Lower leg skin (tissue), 4 donors: ENCODE measurements at regions not wholly inside any gene's neighbourhood (a gene's known extent, or its start where the extent isn't known, plus 50 kb on each side); places are given as distances from the start of the nearest gene placed in this dataset.

Experiments used
- DNase-seq, 2 donors: peaks; one replicate each; pipeline ENCODE4 v3.0.0-alpha.2; 2019; ENCODE audit warnings: low spot score in 2 of 2
- H3K4me3 ChIP-seq: fragments of 200-600 bp; sonication (generic); 2 replicates; pipeline ENCODE4 v1.5.1; 2017; ENCODE audit warnings: mild to moderate bottlenecking, low read depth; ENCODE audit not compliant: poor library complexity, severe bottlenecking
- POLR2A ChIP-seq, 2 donors: fragments of 450-650 bp; IDR thresholded peaks; one replicate each; pipeline ENCODE4 v1.6.1; 2016 to 2017; ENCODE audit warnings: antibody characterized with exemption in 2 of 2, mild to moderate bottlenecking in 1 of 2, moderate library complexity in 1 of 2
- WGBS, 2 donors: methylation state at CpG; one replicate each; pipeline ENCODE4 v1.1.5; 2018; 5-methylcytosine and 5-hydroxymethylcytosine counted together
- intact Hi-C: fragments of 100-400 bp; cut with DNase I; formaldehyde crosslinking; loops from one replicate; pipeline ENCODE4 v1.15.0; 2023; ENCODE audit warnings: low total_unique reads
- TF ChIP-seq, protein P1 (sequence below), 3 donors: fragments of 450-650 bp; IDR thresholded peaks; one replicate each; pipeline ENCODE4 v1.5.1; 2016; ENCODE audit warnings: antibody characterized with exemption in 3 of 3, mild to moderate bottlenecking in 3 of 3, moderate library complexity in 2 of 3

DNA sequence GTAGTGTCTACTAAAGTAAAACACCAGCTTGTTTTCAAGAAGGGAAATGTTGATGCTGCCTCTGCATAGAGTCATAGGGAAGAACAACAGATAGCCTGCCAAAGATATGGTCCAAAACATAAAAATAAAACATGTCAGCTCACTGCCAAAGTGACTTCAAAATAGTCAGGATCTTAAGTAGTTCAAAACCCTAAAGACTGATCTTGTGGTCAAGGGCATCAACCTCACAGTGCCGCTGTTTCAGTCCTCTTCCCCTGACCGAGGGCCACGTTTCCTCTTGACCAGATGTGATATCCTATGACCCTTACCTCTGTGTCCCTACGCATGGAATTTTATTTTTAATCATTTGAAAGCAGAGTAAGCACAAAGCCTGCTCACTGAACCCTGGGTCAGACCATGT, 104.2 kb upstream of the CNKSR3 start:
- intact Hi-C loops = no loop called here
- WGBS, 2 donors = 71 to 76% methylated on average over 4 of the region's 4 CpGs
- TF ChIP-seq, protein P1, sequence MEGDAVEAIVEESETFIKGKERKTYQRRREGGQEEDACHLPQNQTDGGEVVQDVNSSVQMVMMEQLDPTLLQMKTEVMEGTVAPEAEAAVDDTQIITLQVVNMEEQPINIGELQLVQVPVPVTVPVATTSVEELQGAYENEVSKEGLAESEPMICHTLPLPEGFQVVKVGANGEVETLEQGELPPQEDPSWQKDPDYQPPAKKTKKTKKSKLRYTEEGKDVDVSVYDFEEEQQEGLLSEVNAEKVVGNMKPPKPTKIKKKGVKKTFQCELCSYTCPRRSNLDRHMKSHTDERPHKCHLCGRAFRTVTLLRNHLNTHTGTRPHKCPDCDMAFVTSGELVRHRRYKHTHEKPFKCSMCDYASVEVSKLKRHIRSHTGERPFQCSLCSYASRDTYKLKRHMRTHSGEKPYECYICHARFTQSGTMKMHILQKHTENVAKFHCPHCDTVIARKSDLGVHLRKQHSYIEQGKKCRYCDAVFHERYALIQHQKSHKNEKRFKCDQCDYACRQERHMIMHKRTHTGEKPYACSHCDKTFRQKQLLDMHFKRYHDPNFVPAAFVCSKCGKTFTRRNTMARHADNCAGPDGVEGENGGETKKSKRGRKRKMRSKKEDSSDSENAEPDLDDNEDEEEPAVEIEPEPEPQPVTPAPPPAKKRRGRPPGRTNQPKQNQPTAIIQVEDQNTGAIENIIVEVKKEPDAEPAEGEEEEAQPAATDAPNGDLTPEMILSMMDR (IDR thresholded peaks at IDR 0.05) = no peak
- TF ChIP-seq POLR2A (IDR thresholded peaks at IDR 0.05) = no peak
- H3K4me3 ChIP-seq = no peak overlapping the region
- no peak for DNase-seq

DNA sequence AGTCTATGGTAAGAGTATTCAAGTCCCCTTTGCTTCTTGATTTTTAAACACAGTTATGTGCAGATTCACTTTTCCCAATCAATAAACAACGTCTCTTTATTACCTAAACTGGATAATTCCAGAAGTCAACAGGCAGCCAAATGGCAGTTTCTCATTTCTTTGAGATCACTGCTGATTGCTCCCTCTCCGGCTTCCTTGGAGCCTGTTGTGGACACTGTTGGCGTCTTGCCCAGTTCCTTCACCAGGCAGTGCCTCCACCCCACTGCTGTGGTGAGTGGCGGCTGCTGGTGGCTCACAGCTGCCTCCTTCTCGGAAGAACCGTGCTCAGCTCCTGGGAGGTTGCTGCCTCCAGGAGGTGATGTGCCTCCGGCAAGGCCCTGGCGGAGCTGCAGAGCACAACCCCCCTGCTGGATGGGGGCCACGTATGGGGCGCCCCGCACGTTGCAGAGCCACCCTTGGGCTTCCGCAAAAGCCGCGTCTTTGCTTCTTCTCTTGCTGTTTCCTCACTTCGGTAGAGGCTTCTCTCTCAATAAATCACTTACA, 105.1 kb upstream of the CNKSR3 start:
- TF ChIP-seq POLR2A (IDR thresholded peaks at IDR 0.05) = no peak
- TF ChIP-seq, protein P1 (IDR thresholded peaks at IDR 0.05) = no peak
- intact Hi-C loops = no loop called here
- WGBS, 2 donors = 49 to 64% methylated on average over 16 of the region's 16 CpGs
- peak in 1 of 2 donors; percentile 39 for DNase-seq
- H3K4me3 ChIP-seq = no peak overlapping the region

DNA sequence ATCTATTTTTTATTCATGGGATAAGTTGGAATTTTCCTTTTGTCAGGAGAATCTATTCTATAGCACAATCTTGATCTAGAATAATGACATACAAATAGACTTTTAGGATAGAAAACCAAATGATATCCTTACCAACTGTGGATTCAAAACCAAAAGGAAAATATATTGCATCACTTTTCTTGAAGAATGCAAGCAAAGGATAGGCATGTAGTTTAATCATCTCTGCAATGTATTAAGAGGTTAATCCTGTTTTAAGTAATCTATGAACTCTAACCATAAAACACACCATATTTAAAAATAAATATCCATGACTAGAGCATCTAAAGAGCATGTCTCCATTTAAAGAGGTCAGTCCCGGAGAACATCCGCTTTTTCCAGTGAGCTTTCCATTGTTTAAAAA, 106.7 kb upstream of the CNKSR3 start:
- WGBS, 2 donors = 90 to 92% methylated on average over 2 of the region's 2 CpGs
- no peak overlapping the region for H3K4me3 ChIP-seq
- no peak for DNase-seq
- TF ChIP-seq POLR2A (IDR thresholded peaks at IDR 0.05) = no peak
- TF ChIP-seq, protein P1 (IDR thresholded peaks at IDR 0.05) = no peak
- intact Hi-C loops = no loop called here

DNA sequence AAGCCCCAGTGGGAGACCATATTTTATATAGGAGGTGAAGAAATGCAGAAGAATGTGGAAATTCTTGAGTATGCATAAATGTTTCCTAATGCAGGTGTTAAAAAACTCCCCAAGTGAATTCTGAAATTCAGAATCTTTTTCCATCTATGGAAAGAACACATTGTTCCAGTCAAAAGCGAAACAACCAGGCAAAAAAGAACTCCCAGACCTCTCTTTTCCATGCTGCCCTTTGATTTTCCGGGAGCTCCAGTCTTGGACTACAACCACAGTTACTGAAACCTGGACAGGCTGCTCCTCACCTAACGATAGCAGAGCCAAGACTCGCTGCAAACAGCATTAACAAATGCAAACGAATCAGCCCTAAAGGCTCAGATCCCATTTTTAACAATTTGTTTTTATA, 108.7 kb upstream of the CNKSR3 start:
- WGBS, 2 donors = 46 to 47% methylated on average over 5 of the region's 5 CpGs
- intact Hi-C loops = no loop called here
- no peak overlapping the region for H3K4me3 ChIP-seq
- TF ChIP-seq POLR2A (IDR thresholded peaks at IDR 0.05) = no peak
- TF ChIP-seq, protein P1 (IDR thresholded peaks at IDR 0.05) = no peak
- no peak for DNase-seq

DNA sequence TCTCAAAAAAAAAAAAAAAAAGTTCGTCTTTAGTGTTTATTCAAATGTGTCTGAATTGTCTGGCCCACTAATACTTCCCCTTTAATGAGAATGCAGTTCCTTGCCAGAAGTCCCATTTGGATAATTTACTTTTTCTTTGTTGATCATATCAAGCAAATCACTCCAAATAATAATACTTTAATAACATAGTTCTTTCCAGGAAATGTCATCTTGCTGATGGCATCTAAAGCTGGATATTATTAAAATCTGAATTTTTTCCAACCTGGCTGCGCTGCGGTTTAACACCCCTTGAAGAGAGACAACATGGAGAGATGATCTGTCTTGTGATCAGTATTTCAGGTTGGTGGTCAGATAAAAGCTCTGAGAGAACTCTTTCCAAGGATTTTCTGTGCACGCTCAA, 111.2 kb upstream of the CNKSR3 start:
- no peak overlapping the region for H3K4me3 ChIP-seq
- intact Hi-C loops = no loop called here
- 60 to 71% methylated on average over 4 of the region's 4 CpGs for WGBS, 2 donors
- no peak for DNase-seq
- TF ChIP-seq, protein P1 (IDR thresholded peaks at IDR 0.05) = no peak
- TF ChIP-seq POLR2A (IDR thresholded peaks at IDR 0.05) = no peak
